GM12891 (cell line): ENCODE measurements at regions not wholly inside any gene's neighbourhood (a gene's known extent, or its start where the extent isn't known, plus 50 kb on each side); places are given as distances from the start of the nearest gene placed in this dataset.

Experiments used
- POLR2A ChIP-seq: IDR thresholded peaks from 2 replicates; pipeline ENCODE4 v1.6.1; 2011; ENCODE audit warnings: low read depth, low read length, control low read depth
- POLR2AphosphoS5 ChIP-seq: IDR thresholded peaks from 2 replicates; pipeline ENCODE4 v1.6.1; 2011; ENCODE audit warnings: low read depth, low read length, control low read depth
- POU2F2 ChIP-seq: IDR thresholded peaks from 2 replicates; pipeline ENCODE4 v1.6.1; 2011; ENCODE audit warnings: low read depth, mild to moderate bottlenecking, control low read depth, low read length, moderate library complexity
- SPI1 ChIP-seq: IDR thresholded peaks from 2 replicates; pipeline ENCODE4 v1.6.1; 2011; ENCODE audit warnings: low read depth, low read length, control low read depth
- TAF1 ChIP-seq: IDR thresholded peaks from 2 replicates; pipeline ENCODE4 v1.6.1; 2011; ENCODE audit warnings: low read depth, low read length, control low read depth

DNA sequence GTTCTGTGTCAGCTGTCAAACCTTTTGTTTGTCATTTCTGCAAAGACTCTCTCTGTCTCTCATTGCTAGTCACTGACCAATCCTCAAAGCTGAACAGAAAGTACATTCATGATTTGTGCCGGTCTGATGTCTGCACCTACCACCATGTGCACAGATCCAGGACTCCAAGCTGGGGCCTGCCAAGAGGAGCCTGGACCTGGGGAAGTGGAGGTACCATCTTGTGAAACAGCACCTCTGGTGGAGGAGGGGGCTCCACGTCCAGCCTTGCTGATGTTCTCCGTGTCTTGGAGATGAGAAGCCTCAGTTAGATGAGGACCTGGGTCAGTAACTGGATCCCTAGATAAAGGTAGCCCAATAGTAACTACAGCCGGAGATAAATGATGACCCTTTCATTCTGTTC is 98.9 kb downstream of the TENT4A start:
- TF ChIP-seq SPI1 (no peak), POLR2A (no peak), POLR2AphosphoS5 (no peak), POU2F2 (no peak), TAF1 (no peak)
